Adrenal gland (tissue), 5 donors: ENCODE measurements at regions not wholly inside any gene's neighbourhood (a gene's known extent, or its start where the extent isn't known, plus 50 kb on each side); places are given as distances from the start of the nearest gene placed in this dataset.

ENCODE experiments used
- CTCF ChIP-seq, 6 experiments: fragments of 450-650 bp in 4 of 6; fragments of 200-600 bp in 2 of 6; sonication (generic) in 1 of 6; IDR thresholded peaks; 1 replicate in 5 of 6; 2 replicates in 1 of 6; pipeline versions ENCODE4 v1.5.1 to v1.8.0; 2016 to 2021; ENCODE audit warnings: antibody characterized with exemption in 6 of 6, mild to moderate bottlenecking in 2 of 6, moderate library complexity in 1 of 6
- POLR2A ChIP-seq, 2 donors: fragments of 450-650 bp; IDR thresholded peaks; one replicate each; pipeline ENCODE4 v1.6.1; 2017; ENCODE audit warnings: antibody characterized with exemption in 2 of 2, mild to moderate bottlenecking in 2 of 2, moderate library complexity in 1 of 2
- donor health status: DM: no; HTN: no; CAD: no.

GRCh38 chr2:173596244-173596643, 241.6 kb downstream of the CDCA7 start:
- no peak for TF ChIP-seq CTCF (IDR thresholded peaks at IDR 0.05)
- TF ChIP-seq POLR2A (IDR thresholded peaks at IDR 0.05): no peak
